Osteoblast (primary cell): ENCODE measurements at regions not wholly inside any gene's neighbourhood (a gene's known extent, or its start where the extent isn't known, plus 50 kb on each side); places are given as distances from the start of the nearest gene placed in this dataset.

Experiments used
- DNase-seq: peaks from one replicate; pipeline ENCODE4 v3.0.0; 2011; ENCODE audit warnings: low spot score, mixed read lengths; ENCODE audit not compliant: insufficient read length; ENCODE audit errors: missing footprints
- H2AFZ ChIP-seq: 2 replicates; pipeline ENCODE4 v1.6.0; 2011; ENCODE audit warnings: mild to moderate bottlenecking, low read length
- H3K27ac ChIP-seq: 2 replicates; pipeline ENCODE4 v1.5.1; 2011; ENCODE audit warnings: mild to moderate bottlenecking, low read depth, low read length, moderate library complexity
- H3K27me3 ChIP-seq: 2 replicates; pipeline ENCODE4 v1.6.0; 2012; ENCODE audit warnings: mild to moderate bottlenecking, control low read depth, inconsistent platforms, low read length, moderate library complexity; ENCODE audit not compliant: insufficient read depth
- H3K36me3 ChIP-seq: 2 replicates; pipeline ENCODE4 v1.5.1; 2011; ENCODE audit warnings: mild to moderate bottlenecking, low read length, control low read depth, moderate library complexity; ENCODE audit not compliant: insufficient read depth
- H3K4me1 ChIP-seq: 2 replicates; pipeline ENCODE4 v1.5.1; 2011; ENCODE audit warnings: mild to moderate bottlenecking, low read length, control low read depth, moderate library complexity; ENCODE audit not compliant: insufficient read depth
- H3K4me2 ChIP-seq: 2 replicates; pipeline ENCODE4 v1.6.0; 2011; ENCODE audit warnings: mild to moderate bottlenecking, low read length; ENCODE audit not compliant: insufficient read depth
- H3K4me3 ChIP-seq: fragments of 200-600 bp; sonication (generic); 3 replicates; pipeline ENCODE4 v1.5.1; 2012; ENCODE audit warnings: mild to moderate bottlenecking, low read length, inconsistent platforms; ENCODE audit not compliant: insufficient read depth
- H3K79me2 ChIP-seq: 2 replicates; pipeline ENCODE4 v1.6.0; 2012; ENCODE audit warnings: mild to moderate bottlenecking, low read length, control low read depth, inconsistent platforms; ENCODE audit not compliant: insufficient read depth
- H3K9me3 ChIP-seq: 2 replicates; pipeline ENCODE4 v1.5.1; 2011; ENCODE audit warnings: low read depth, low read length, control low read depth
- H4K20me1 ChIP-seq: 2 replicates; pipeline ENCODE4 v1.6.0; 2012; ENCODE audit warnings: mild to moderate bottlenecking, low read length, control low read depth; ENCODE audit not compliant: insufficient read depth
- CTCF ChIP-seq: IDR thresholded peaks from 2 replicates; pipeline ENCODE4 v1.5.1; 2011; ENCODE audit warnings: mild to moderate bottlenecking, low read depth, low read length, moderate library complexity; ENCODE audit errors: extremely low read depth

- no peak overlapping the region for H3K4me2 ChIP-seq
- H3K4me1 ChIP-seq = no peaks in the 10 kb centered on the region
- TF ChIP-seq CTCF = no peak
- H3K79me2 ChIP-seq = no peaks in the 10 kb centered on the region
- no peaks in the 10 kb centered on the region for H3K36me3 ChIP-seq
- H2AFZ ChIP-seq = no peak overlapping the region
- no peaks in the 10 kb centered on the region for H4K20me1 ChIP-seq
- no peak overlapping the region for H3K27ac ChIP-seq
- no peaks in the 10 kb centered on the region for H3K27me3 ChIP-seq
- DNase-seq = peak; percentile 74
- H3K4me3 ChIP-seq = no peak overlapping the region
- H3K9me3 ChIP-seq = no peaks in the 10 kb centered on the region
Measured at GRCh38 chr3:109973733-109974132, 636.4 kb upstream of the DPPA4 start.

- Histone ChIP-seq H3K27me3 (no peaks in the 10 kb centered on the region), H3K4me1 (no peaks in the 10 kb centered on the region), H3K4me3 (no peak overlapping the region), H4K20me1 (no peaks in the 10 kb centered on the region), H3K27ac (no peak overlapping the region), H3K79me2 (no peaks in the 10 kb centered on the region), H2AFZ (no peak overlapping the region), H3K4me2 (no peak overlapping the region), H3K36me3 (no peaks in the 10 kb centered on the region), H3K9me3 (no peaks in the 10 kb centered on the region)
- no peak for DNase-seq
- no peak for TF ChIP-seq CTCF
Measured at GRCh38 chr3:109977897-109978296, 640.6 kb upstream of the DPPA4 start.

- Histone ChIP-seq H3K9me3 (no peaks in the 10 kb centered on the region), H3K79me2 (no peaks in the 10 kb centered on the region), H3K27ac (no peak overlapping the region), H4K20me1 (no peaks in the 10 kb centered on the region), H3K36me3 (no peaks in the 10 kb centered on the region), H3K4me1 (no peaks in the 10 kb centered on the region), H3K27me3 (no peaks in the 10 kb centered on the region), H3K4me2 (no peak overlapping the region), H2AFZ (no peak overlapping the region), H3K4me3 (no peak overlapping the region)
- no peak for TF ChIP-seq CTCF
- DNase-seq = no peak
Measured at GRCh38 chr3:109982201-109982600, 644.9 kb upstream of the DPPA4 start.

GRCh38 chr3:109984976-109985375, 647.6 kb upstream of the DPPA4 start:
- Histone ChIP-seq H4K20me1 (no peaks in the 10 kb centered on the region), H2AFZ (no peak overlapping the region), H3K36me3 (no peaks in the 10 kb centered on the region), H3K4me3 (no peak overlapping the region), H3K4me1 (no peaks in the 10 kb centered on the region), H3K79me2 (no peaks in the 10 kb centered on the region), H3K9me3 (no peaks in the 10 kb centered on the region), H3K4me2 (no peak overlapping the region), H3K27ac (no peak overlapping the region), H3K27me3 (no peaks in the 10 kb centered on the region)
- DNase-seq = no peak
- TF ChIP-seq CTCF = no peak
